ENCODE measurements at regions not wholly inside any gene's neighbourhood (a gene's known extent, or its start where the extent isn't known, plus 50 kb on each side); places are given as distances from the start of the nearest gene placed in this dataset.

- no peaks in the 10 kb centered on the region for H3K9me3 ChIP-seq (ENCODE audit: low read length)
- no peak overlapping the region for H3K4me2 ChIP-seq (ENCODE audit: low read length)
- H3K27ac ChIP-seq (ENCODE audit: low read length) = no peak overlapping the region
- no peaks in the 10 kb centered on the region for H3K79me2 ChIP-seq (replicated peaks; ENCODE audit: insufficient read depth, low read length)
- H3F3A ChIP-seq (ENCODE audit: insufficient read depth, low read length, poor library complexity, severe bottlenecking) = no peaks in the 10 kb centered on the region
- H4K20me1 ChIP-seq (ENCODE audit: insufficient read depth) = no peaks in the 10 kb centered on the region
- H3K9me2 ChIP-seq (ENCODE audit: insufficient read depth, low read length) = no peaks in the 10 kb centered on the region
- no peak overlapping the region for H2AFZ ChIP-seq (ENCODE audit: low read depth, low read length)
- no peaks in the 10 kb centered on the region for H3K36me3 ChIP-seq (ENCODE audit: insufficient read depth, low read length)
- TF ChIP-seq RAD21 (conservative IDR thresholded peaks at IDR 0.05) = no peak
- TF ChIP-seq CTCF (IDR thresholded peaks at IDR 0.05; ENCODE audit: poor library complexity, severe bottlenecking) = no peak
- no peak for TF ChIP-seq POLR2AphosphoS5 (IDR thresholded peaks at IDR 0.05)
- no peak for TF ChIP-seq EZH2 (IDR thresholded peaks at IDR 0.05; ENCODE audit: borderline replicate concordance, insufficient read depth, low read length, poor library complexity, severe bottlenecking)
- TF ChIP-seq TAF1 (IDR thresholded peaks at IDR 0.05; ENCODE audit: low read depth) = no peak
- no peak for TF ChIP-seq EP300 (conservative IDR thresholded peaks at IDR 0.05; ENCODE audit: poor library complexity, severe bottlenecking)
- TF ChIP-seq MXI1 (conservative IDR thresholded peaks at IDR 0.05; ENCODE audit: poor library complexity, severe bottlenecking) = no peak
- H3K9ac ChIP-seq (ENCODE audit: low read length) = no peak overlapping the region
- no peak overlapping the region for H3K4me3 ChIP-seq (ENCODE audit: low read length)
- no peaks in the 10 kb centered on the region for H3K27me3 ChIP-seq (ENCODE audit: insufficient read depth, low read depth, low read length)
These were observed 128.6 kb downstream of the IRX2 start for GRCh38 chr5:2622866-2623265.

- Histone ChIP-seq H3K27ac (ENCODE audit: low read length) (no peak overlapping the region), H3K4me2 (ENCODE audit: low read length) (no peak overlapping the region), H3K9me2 (ENCODE audit: insufficient read depth, low read length) (no peaks in the 10 kb centered on the region), H2AFZ (ENCODE audit: low read depth, low read length) (no peak overlapping the region), H4K20me1 (ENCODE audit: insufficient read depth) (no peaks in the 10 kb centered on the region), H3K4me3 (ENCODE audit: low read length) (no peak overlapping the region), H3K9me3 (ENCODE audit: low read length) (no peaks in the 10 kb centered on the region), H3K9ac (ENCODE audit: low read length) (no peak overlapping the region), H3K79me2 (replicated peaks; ENCODE audit: insufficient read depth, low read length) (no peaks in the 10 kb centered on the region), H3F3A (ENCODE audit: insufficient read depth, low read length, poor library complexity, severe bottlenecking) (no peaks in the 10 kb centered on the region), H3K36me3 (ENCODE audit: insufficient read depth, low read length) (no peaks in the 10 kb centered on the region), H3K27me3 (ENCODE audit: insufficient read depth, low read depth, low read length) (no peaks in the 10 kb centered on the region)
- no peak for TF ChIP-seq SMC3 (conservative IDR thresholded peaks at IDR 0.05; ENCODE audit: poor library complexity)
- no peak for TF ChIP-seq EZH2 (IDR thresholded peaks at IDR 0.05; ENCODE audit: borderline replicate concordance, insufficient read depth, low read length, poor library complexity, severe bottlenecking)
- TF ChIP-seq TAF1 (IDR thresholded peaks at IDR 0.05; ENCODE audit: low read depth) = no peak
- TF ChIP-seq REST (IDR thresholded peaks at IDR 0.05; ENCODE audit: borderline replicate concordance) = no peak
- TF ChIP-seq POLR2AphosphoS5 (IDR thresholded peaks at IDR 0.05) = no peak
- no peak for TF ChIP-seq EP300 (conservative IDR thresholded peaks at IDR 0.05; ENCODE audit: poor library complexity, severe bottlenecking)
- TF ChIP-seq RAD21 (conservative IDR thresholded peaks at IDR 0.05) = no peak
- TF ChIP-seq MXI1 (conservative IDR thresholded peaks at IDR 0.05; ENCODE audit: poor library complexity, severe bottlenecking) = no peak
- TF ChIP-seq CTCF (IDR thresholded peaks at IDR 0.05; ENCODE audit: poor library complexity, severe bottlenecking) = no peak
These were observed 129.8 kb downstream of the IRX2 start for GRCh38 chr5:2621631-2622030.

All from neural cell (in vitro differentiated cells).